ENCODE measurements at regions not wholly inside any gene's neighbourhood (a gene's known extent, or its start where the extent isn't known, plus 50 kb on each side); places are given as distances from the start of the nearest gene placed in this dataset.

DNA sequence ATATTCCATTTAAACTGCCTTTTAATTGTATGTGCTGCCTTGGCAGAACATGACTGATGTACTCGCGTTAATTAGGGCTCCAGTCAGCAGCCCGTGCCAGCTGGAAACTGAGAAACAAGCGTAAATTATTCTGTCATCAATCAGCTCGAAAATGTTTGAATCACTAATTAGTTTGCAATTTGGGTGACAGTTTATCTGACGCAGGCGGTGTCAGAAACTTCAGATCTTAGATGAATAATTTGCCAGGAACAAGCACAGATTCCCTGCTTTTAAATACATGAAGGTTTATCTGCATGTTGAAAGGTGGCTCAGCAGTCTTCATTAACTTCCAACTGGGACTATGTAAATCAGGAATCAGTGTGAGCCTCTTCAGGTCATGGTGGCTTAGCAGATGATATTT is 176.0 kb upstream of the TLE4 start:
- Mint-ChIP-seq H3K27me3 (peaks cover 8% of the 10 kb centered on the region), H3K36me3 (ENCODE audit: low read depth) (no peaks in the 10 kb centered on the region), H3K4me3 (no peak overlapping the region), H3K27ac (no peak overlapping the region), H3K4me1 (no peaks in the 10 kb centered on the region), H3K9me3 (ENCODE audit: low read depth) (no peaks in the 10 kb centered on the region)
- POLR2A ChIA-PET, result no interaction called here
- CTCF ChIA-PET, result interaction anchor here (0.7 kb wide), 1 partner anchor 205 kb away, joined by 4 read pairs; no protein-coding TSS in a partner anchor
- DNase-seq, result no peak
- intact Hi-C loops (cut with DNase I, micrococcal nuclease), result no loop called here
- no peak for ATAC-seq

DNA sequence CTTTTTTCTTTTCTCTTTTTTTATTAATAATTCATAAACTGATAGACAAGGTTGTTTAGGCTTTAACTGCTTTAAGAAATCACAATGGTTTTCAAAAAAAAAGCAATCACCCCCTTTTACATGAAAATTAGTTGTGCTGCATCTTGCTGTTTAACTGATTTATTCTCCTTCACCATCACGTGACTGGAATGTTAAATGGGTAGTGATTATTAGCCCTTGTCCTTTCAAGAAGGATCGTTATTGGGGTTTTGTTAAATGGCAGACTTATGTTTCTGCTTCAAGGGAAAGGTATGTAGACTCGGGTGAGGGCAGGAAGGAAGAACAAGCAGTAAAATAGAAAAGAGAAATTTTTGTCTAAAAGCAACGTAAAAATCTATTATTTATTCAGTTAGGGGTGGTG is 175.6 kb upstream of the TLE4 start:
- H3K4me3 Mint-ChIP-seq, result no peak overlapping the region
- ChIA-PET POLR2A (no interaction called here), CTCF (interaction anchor here (0.7 kb wide), 1 partner anchor 205 kb away, joined by 4 read pairs; no protein-coding TSS in a partner anchor)
- H3K4me1 Mint-ChIP-seq, result no peaks in the 10 kb centered on the region
- intact Hi-C loops (cut with DNase I, micrococcal nuclease), result no loop called here
- no peaks in the 10 kb centered on the region for H3K36me3 Mint-ChIP-seq (ENCODE audit: low read depth)
- no peaks in the 10 kb centered on the region for H3K9me3 Mint-ChIP-seq (ENCODE audit: low read depth)
- H3K27me3 Mint-ChIP-seq, result peaks cover 8% of the 10 kb centered on the region
- ATAC-seq (no peak), DNase-seq (no peak)
- H3K27ac Mint-ChIP-seq, result no peak overlapping the region

DNA sequence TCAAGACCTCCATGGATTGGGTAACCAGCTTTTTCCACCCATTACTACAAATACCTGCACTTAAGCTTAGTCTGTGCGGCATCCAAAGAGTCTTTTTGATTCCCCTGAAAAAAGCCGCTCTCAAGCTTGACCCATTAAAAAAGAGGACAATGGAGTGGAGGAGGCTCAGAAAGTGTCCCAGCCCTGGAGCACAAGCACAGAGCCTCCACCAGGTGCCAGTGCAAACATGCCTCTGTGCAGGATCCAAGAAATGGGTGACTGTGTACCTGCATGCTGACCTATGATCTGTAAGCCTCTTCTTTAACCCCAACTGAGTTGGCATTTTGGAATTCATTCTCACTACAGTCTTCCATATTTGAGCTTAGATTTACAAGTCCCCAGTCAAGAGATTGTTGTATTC is 168.3 kb upstream of the TLE4 start:
- Mint-ChIP-seq H3K4me1 (no peaks in the 10 kb centered on the region), H3K4me3 (no peak overlapping the region), H3K36me3 (ENCODE audit: low read depth) (no peaks in the 10 kb centered on the region), H3K27me3 (no peaks in the 10 kb centered on the region), H3K27ac (no peak overlapping the region), H3K9me3 (ENCODE audit: low read depth) (no peaks in the 10 kb centered on the region)
- intact Hi-C loops (cut with DNase I, micrococcal nuclease), result no loop called here
- DNase-seq, result peak; percentile 8
- ChIA-PET POLR2A (no interaction called here), CTCF (interaction anchor here (0.6 to 1.7 kb wide), 4 partner anchors 14 to 209 kb away, joined by 3 to 4 read pairs (median 3); no protein-coding TSS in a partner anchor)
- no peak for ATAC-seq

DNA sequence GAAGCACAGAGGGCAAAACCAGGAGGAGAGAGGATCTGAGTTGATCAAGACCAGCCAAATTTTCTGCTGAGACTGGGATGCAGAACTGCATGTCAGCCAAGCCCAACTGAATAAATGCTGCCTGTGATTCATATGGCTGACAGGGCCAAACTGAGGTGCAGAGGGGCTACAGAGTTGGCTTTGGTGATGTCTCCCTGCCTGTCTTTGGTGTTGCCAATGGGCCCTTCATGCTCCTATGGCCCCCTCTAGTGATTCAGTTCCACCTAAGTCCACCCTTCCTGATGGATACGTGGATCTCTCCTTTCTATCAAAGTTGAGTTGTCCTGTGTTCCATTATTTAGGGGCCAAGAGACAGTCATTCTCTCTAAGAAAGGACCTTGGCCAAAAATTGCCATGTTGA is 163.6 kb upstream of the TLE4 start:
- no peak overlapping the region for H3K4me3 Mint-ChIP-seq
- H3K4me1 Mint-ChIP-seq, result no peaks in the 10 kb centered on the region
- ATAC-seq (no peak), DNase-seq (no peak)
- ChIA-PET POLR2A (no interaction called here), CTCF (no interaction called here)
- no peak overlapping the region for H3K27ac Mint-ChIP-seq
- H3K27me3 Mint-ChIP-seq, result no peaks in the 10 kb centered on the region
- H3K9me3 Mint-ChIP-seq (ENCODE audit: low read depth), result no peaks in the 10 kb centered on the region
- intact Hi-C loops (cut with DNase I, micrococcal nuclease), result no loop called here
- H3K36me3 Mint-ChIP-seq (ENCODE audit: low read depth), result no peaks in the 10 kb centered on the region

DNA sequence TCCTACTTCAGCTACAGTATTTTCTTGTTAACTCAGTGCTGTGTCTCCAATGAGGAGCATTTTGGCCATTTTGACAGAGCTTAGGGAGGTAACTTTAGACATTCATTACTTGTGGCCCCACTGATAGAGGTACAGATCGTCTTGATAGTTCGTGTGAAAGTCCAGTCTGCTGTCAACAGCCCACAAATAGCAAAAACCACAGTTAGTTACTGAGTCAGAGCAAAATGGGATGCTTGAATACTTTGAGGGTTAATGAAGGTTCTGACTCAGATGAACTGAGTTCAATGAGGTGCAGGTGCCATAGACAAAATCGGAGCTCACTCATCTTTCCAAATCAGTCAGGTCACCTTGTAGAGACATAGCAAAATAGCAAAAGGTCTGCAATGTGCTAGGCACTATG is 163.1 kb upstream of the TLE4 start:
- no peaks in the 10 kb centered on the region for H3K4me1 Mint-ChIP-seq
- H3K27ac Mint-ChIP-seq, result no peak overlapping the region
- ChIA-PET CTCF (interaction anchor here (0.6 kb wide), 2 partner anchors 87 to 631 kb away, joined by 3 read pairs; no protein-coding TSS in a partner anchor), POLR2A (no interaction called here)
- no peaks in the 10 kb centered on the region for H3K27me3 Mint-ChIP-seq
- DNase-seq, result no peak
- ATAC-seq, result no peak
- no peaks in the 10 kb centered on the region for H3K9me3 Mint-ChIP-seq (ENCODE audit: low read depth)
- intact Hi-C loops (cut with DNase I, micrococcal nuclease), result no loop called here
- H3K4me3 Mint-ChIP-seq, result no peak overlapping the region
- no peaks in the 10 kb centered on the region for H3K36me3 Mint-ChIP-seq (ENCODE audit: low read depth)

DNA sequence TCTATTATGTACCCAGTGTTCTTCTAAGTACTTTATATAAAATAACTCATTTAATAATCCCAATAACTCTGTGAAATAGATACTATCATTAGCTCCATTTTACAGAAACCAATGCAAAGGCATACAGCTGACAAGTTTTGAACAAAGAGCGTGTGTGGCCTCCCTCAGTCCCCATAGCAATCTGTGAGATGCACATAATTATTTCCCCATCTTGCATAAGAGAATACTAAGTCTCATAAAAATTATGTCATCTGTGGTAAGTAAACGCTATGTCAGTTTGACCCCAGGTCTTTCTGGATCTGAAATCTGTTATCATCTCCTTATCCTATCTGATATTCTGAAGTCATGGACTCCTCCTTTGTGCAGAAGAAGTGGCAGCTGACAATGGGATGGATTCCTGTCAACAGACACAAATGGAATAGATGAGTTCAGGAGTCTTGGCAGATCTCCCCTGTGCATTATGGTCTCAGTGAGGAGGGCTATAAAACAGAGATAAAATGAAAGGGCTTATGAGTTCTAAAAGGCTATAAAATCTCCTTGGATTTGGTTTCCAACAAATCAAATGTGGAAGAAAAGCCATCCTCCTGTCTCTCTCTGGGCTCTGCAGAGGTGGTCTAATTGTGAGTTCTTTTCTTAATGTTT is 162.5 kb upstream of the TLE4 start:
- Mint-ChIP-seq H3K9me3 (ENCODE audit: low read depth) (no peaks in the 10 kb centered on the region), H3K36me3 (ENCODE audit: low read depth) (no peaks in the 10 kb centered on the region), H3K4me3 (no peak overlapping the region), H3K4me1 (no peaks in the 10 kb centered on the region), H3K27me3 (no peaks in the 10 kb centered on the region), H3K27ac (no peak overlapping the region)
- ATAC-seq (no peak), DNase-seq (no peak)
- ChIA-PET CTCF (interaction anchor here (0.6 kb wide), 2 partner anchors 87 to 631 kb away, joined by 3 read pairs; no protein-coding TSS in a partner anchor), POLR2A (no interaction called here)
- intact Hi-C loops (cut with DNase I, micrococcal nuclease), result no loop called here

DNA sequence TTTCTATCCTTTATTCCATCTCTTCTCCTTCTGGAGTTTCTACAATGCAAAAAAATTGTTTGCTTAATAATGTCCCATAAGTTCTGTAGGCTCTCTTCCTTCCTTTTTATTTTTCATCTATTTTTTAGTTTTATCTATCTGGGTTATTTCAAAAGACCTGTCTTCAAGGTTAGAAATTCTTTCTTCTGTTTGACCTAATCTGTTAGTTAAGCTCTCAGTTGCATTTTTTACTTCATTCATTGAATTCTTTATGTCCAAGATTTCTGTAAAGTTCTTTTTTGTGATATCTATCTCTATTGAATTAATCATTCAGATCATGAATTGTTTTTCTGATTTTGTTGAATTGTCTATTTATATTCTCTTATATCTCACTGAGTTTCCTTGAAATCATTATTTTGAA is 145.9 kb upstream of the TLE4 start:
- H3K27me3 Mint-ChIP-seq, result peaks cover 4% of the 10 kb centered on the region
- no peaks in the 10 kb centered on the region for H3K4me1 Mint-ChIP-seq
- ATAC-seq (no peak), DNase-seq (no peak)
- no peak overlapping the region for H3K4me3 Mint-ChIP-seq
- CTCF ChIA-PET, result no interaction called here
- POLR2A ChIA-PET, result no interaction called here
- peaks cover 15% of the 10 kb centered on the region for H3K9me3 Mint-ChIP-seq (ENCODE audit: low read depth)
- H3K36me3 Mint-ChIP-seq (ENCODE audit: low read depth), result peaks cover 2% of the 10 kb centered on the region
- H3K27ac Mint-ChIP-seq, result no peak overlapping the region
- intact Hi-C loops (cut with DNase I, micrococcal nuclease), result no loop called here

DNA sequence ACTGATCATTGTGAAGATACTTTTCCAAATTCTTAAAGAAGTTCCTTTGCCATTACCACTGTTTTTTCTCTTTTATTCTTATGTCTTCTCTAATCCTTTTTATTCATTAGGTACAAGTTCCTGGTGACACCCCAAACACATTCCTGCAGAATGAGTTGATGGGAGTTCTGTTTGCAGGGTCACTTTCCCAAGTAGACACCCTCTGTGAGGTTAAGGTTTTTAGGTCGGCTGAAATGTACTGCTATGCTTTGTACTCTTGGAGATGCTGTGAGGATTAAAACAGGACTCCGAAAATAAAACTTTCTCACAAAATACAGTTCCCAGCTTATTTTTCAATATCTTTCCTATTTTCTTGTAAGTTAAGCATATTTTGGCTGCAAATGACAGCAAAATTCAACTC is 143.3 kb upstream of the TLE4 start:
- ATAC-seq (no peak), DNase-seq (no peak)
- H3K4me1 Mint-ChIP-seq, result no peaks in the 10 kb centered on the region
- no peak overlapping the region for H3K27ac Mint-ChIP-seq
- H3K4me3 Mint-ChIP-seq, result no peak overlapping the region
- intact Hi-C loops (cut with DNase I, micrococcal nuclease), result no loop called here
- H3K9me3 Mint-ChIP-seq (ENCODE audit: low read depth), result peaks cover 13% of the 10 kb centered on the region
- H3K36me3 Mint-ChIP-seq (ENCODE audit: low read depth), result peaks cover 2% of the 10 kb centered on the region
- H3K27me3 Mint-ChIP-seq, result peaks cover 3% of the 10 kb centered on the region
- CTCF ChIA-PET, result no interaction called here
- POLR2A ChIA-PET, result no interaction called here

DNA sequence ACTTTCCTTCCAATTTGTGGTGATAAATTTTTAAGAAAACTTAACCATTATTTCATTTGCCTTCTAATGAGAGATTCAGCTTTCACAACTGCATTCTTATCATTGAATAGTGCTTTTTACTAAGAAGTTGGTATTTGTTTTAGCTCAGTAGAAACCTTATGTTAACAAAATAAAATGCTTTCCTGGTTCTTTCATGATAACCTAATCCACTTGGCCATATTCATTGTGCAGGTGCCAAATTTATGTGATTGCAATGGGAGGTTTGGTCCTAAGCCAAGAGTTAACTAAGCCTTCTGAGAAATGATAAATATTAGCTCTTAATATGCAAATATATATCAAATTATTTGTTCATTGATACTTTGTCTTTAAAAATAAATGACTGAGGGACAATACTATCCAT is 141.1 kb upstream of the TLE4 start:
- ChIA-PET CTCF (interaction anchor here (1.0 kb wide), 1 partner anchor 12 kb away, joined by 3 read pairs; no protein-coding TSS in a partner anchor), POLR2A (no interaction called here)
- no peak overlapping the region for H3K27ac Mint-ChIP-seq
- peaks cover 2% of the 10 kb centered on the region for H3K36me3 Mint-ChIP-seq (ENCODE audit: low read depth)
- DNase-seq, result no peak
- H3K4me1 Mint-ChIP-seq, result no peaks in the 10 kb centered on the region
- H3K4me3 Mint-ChIP-seq, result no peak overlapping the region
- no peak for ATAC-seq
- peaks cover 3% of the 10 kb centered on the region for H3K27me3 Mint-ChIP-seq
- peaks cover 7% of the 10 kb centered on the region for H3K9me3 Mint-ChIP-seq (ENCODE audit: low read depth)
- intact Hi-C loops (cut with DNase I, micrococcal nuclease), result no loop called here

DNA sequence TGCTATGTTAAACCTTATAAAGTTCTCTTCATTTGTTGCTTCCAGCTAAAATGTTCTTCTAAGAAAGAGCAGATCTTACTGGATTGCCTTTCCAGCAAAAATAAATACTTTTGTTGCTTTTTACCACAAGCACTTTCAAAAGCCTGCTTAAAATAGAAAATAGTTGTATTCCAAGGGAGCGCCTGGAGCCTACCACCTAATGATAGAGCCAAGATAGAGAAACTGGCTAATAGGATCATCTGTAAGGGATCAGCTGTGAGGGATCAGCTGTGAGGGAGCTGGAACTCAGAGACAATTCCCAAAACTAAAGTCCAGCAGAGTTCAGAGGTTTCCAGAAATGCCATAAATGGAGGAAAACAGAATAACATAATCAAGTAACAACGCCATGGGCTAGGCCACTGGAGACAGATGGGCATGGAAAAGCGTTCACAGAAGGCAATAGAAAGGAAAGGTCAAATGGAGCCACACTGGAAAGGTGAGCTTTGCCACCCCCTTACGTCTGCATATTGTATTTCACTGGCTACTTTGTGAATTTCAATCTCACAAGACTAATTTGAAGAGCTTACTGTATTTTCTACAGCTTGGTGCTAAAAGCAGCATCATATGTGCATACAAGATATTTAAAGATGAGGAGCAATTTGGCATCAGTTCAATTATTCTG is 140.6 kb upstream of the TLE4 start:
- no peak for ATAC-seq
- intact Hi-C loops (cut with DNase I, micrococcal nuclease), result no loop called here
- ChIA-PET CTCF (interaction anchor here (1.0 to 1.5 kb wide), 2 partner anchors 13 to 21 kb away, joined by 3 read pairs; no protein-coding TSS in a partner anchor), POLR2A (no interaction called here)
- H3K4me1 Mint-ChIP-seq, result no peaks in the 10 kb centered on the region
- DNase-seq, result no peak
- H3K27me3 Mint-ChIP-seq, result peaks cover 3% of the 10 kb centered on the region
- no peak overlapping the region for H3K4me3 Mint-ChIP-seq
- H3K36me3 Mint-ChIP-seq (ENCODE audit: low read depth), result no peaks in the 10 kb centered on the region
- H3K27ac Mint-ChIP-seq, result no peak overlapping the region
- peaks cover 3% of the 10 kb centered on the region for H3K9me3 Mint-ChIP-seq (ENCODE audit: low read depth)

DNA sequence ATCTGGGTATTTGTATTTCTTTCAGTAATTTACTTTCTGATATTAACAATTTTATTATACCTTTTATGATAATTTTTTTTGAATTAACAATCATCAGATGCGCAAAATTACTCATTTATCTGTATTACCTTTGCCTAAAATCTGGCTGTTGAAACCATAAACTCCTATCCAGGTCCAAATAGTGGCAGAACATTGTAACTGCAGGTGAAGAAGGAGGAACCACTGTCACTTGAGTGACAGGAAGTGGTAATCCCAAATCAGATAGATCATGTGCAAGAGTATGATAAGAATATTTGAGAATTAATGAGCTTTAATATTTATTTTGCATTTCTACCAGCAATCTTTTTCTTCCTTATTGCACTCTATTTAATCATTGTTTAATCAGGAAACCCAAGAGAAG is 139.3 kb upstream of the TLE4 start:
- intact Hi-C loops (cut with DNase I, micrococcal nuclease), result no loop called here
- no peak overlapping the region for H3K27ac Mint-ChIP-seq
- DNase-seq (no peak), ATAC-seq (no peak)
- H3K4me3 Mint-ChIP-seq, result no peak overlapping the region
- H3K9me3 Mint-ChIP-seq (ENCODE audit: low read depth), result no peaks in the 10 kb centered on the region
- POLR2A ChIA-PET, result no interaction called here
- H3K4me1 Mint-ChIP-seq, result no peaks in the 10 kb centered on the region
- peaks cover 3% of the 10 kb centered on the region for H3K27me3 Mint-ChIP-seq
- CTCF ChIA-PET, result interaction anchor here (1.5 kb wide), 1 partner anchor 19 kb away, joined by 3 read pairs; no protein-coding TSS in a partner anchor
- H3K36me3 Mint-ChIP-seq (ENCODE audit: low read depth), result no peaks in the 10 kb centered on the region

DNA sequence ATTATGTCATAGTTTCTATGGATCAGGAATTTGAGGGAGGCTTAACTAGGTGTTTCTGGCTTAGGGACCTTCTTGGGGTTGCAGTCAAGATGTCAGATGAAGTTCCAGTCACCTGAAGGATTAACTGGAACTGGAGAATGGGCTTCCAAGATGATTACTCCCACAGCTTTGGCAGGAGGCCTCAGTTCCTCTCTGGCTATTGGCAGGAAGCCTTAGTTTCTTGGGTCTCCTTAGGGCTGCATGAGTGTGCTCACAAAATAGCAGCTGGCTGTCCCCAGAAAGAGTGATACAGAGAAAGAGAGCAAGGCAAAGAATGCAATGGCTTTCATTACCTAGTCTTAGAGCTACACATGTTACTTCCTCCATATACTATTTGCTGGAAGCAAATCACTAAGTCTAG is 138.1 kb upstream of the TLE4 start:
- H3K36me3 Mint-ChIP-seq (ENCODE audit: low read depth), result no peaks in the 10 kb centered on the region
- peaks cover 5% of the 10 kb centered on the region for H3K27me3 Mint-ChIP-seq
- POLR2A ChIA-PET, result no interaction called here
- H3K9me3 Mint-ChIP-seq (ENCODE audit: low read depth), result no peaks in the 10 kb centered on the region
- intact Hi-C loops (cut with DNase I, micrococcal nuclease), result no loop called here
- ATAC-seq (no peak), DNase-seq (no peak)
- H3K4me1 Mint-ChIP-seq, result no peaks in the 10 kb centered on the region
- no peak overlapping the region for H3K27ac Mint-ChIP-seq
- H3K4me3 Mint-ChIP-seq, result no peak overlapping the region
- CTCF ChIA-PET, result no interaction called here
